Panc1 (cell line): ENCODE measurements at regions not wholly inside any gene's neighbourhood (a gene's known extent, or its start where the extent isn't known, plus 50 kb on each side); places are given as distances from the start of the nearest gene placed in this dataset.

Experiments used
- ATAC-seq: fragments of 200-7000 bp; cut with Tn5 transposase; 2 replicates; pipeline ENCODE4 v1.9.1; 2020; ENCODE audit warnings: mild to moderate bottlenecking, moderate library complexity
- BruUV-seq: library from RNA; stranded (reverse); fragments of 400-500 nt; replicated peaks from 2 replicates; lab custom pipeline; 2021; lab: Mats Ljungman, UMichigan
- CTCF ChIA-PET: fragments of 300-600 bp; sonication (Branson Sonifier 250); formaldehyde crosslinking; loops from one replicate; lab custom pipeline; 2022; ENCODE audit warnings: antibody characterized with exemption; lab: Charles Lee
- POLR2A ChIA-PET: fragments of 300-600 bp; sonication (Branson Sonifier 250); formaldehyde crosslinking; loops from one replicate; lab custom pipeline; 2022; ENCODE audit warnings: antibody characterized with exemption; lab: Charles Lee
- DNase-seq: peaks from one replicate; pipeline ENCODE4 v3.0.0-alpha.2; 2010; ENCODE audit warnings: low read depth, low spot score
- H3K27ac ChIP-seq: 2 replicates; pipeline ENCODE4 v1.5.1; 2011; ENCODE audit warnings: mild to moderate bottlenecking, low read length, inconsistent platforms
- H3K27me3 ChIP-seq: fragments of 200-500 bp; sonication (Bioruptor generic); 2 replicates; pipeline ENCODE4 v1.6.0; 2014; ENCODE audit warnings: low read length, inconsistent platforms; ENCODE audit not compliant: control insufficient read depth, insufficient read depth
- H3K36me3 ChIP-seq: fragments of 200-500 bp; sonication (Bioruptor generic); 2 replicates; pipeline ENCODE4 v1.5.1; 2014; ENCODE audit warnings: inconsistent platforms, mild to moderate bottlenecking, low read length, moderate library complexity; ENCODE audit not compliant: control insufficient read depth, insufficient read depth
- H3K4me1 ChIP-seq: 2 replicates; pipeline ENCODE4 v1.5.1; 2011; ENCODE audit warnings: inconsistent platforms, mild to moderate bottlenecking, low read length, moderate library complexity; ENCODE audit not compliant: control insufficient read depth, insufficient read depth
- H3K4me3 ChIP-seq, 2 experiments: 2 replicates each; pipeline ENCODE4 v1.5.1; 2011 to 2012; ENCODE audit warnings: low read depth in 2 of 2, low read length in 2 of 2, mild to moderate bottlenecking in 2 of 2, inconsistent platforms in 1 of 2, moderate library complexity in 1 of 2
- H3K9me3 ChIP-seq: fragments of 200-500 bp; sonication (Bioruptor generic); 2 replicates; pipeline ENCODE4 v1.5.1; 2014; ENCODE audit warnings: low read depth, mild to moderate bottlenecking, inconsistent platforms, low read length, moderate library complexity; ENCODE audit not compliant: control insufficient read depth, insufficient read depth
- CTCF ChIP-seq: fragments of 450-650 bp; IDR thresholded peaks from 2 replicates; pipeline ENCODE4 v1.5.1; 2017; ENCODE audit warnings: mild to moderate bottlenecking
- POLR2AphosphoS5 ChIP-seq: IDR thresholded peaks from 2 replicates; pipeline ENCODE4 v1.6.1; 2012; ENCODE audit warnings: mild to moderate bottlenecking, low read depth, low read length, moderate library complexity
- REST ChIP-seq, 2 experiments: IDR thresholded peaks; 2 replicates each; pipeline ENCODE4 v1.6.1; 2011 to 2012; ENCODE audit warnings: low read depth in 2 of 2, control low read depth in 1 of 2, low read length in 1 of 2, mild to moderate bottlenecking in 1 of 2, moderate library complexity in 1 of 2; ENCODE audit not compliant: insufficient read depth in 1 of 2
- SIN3A ChIP-seq: IDR thresholded peaks from 2 replicates; pipeline ENCODE4 v1.6.1; 2012; ENCODE audit warnings: low read depth, mild to moderate bottlenecking, low read length, moderate library complexity, borderline replicate concordance; ENCODE audit not compliant: insufficient read depth
- TCF7L2 ChIP-seq: IDR thresholded peaks from 2 replicates; pipeline ENCODE4 v1.6.1; 2011; ENCODE audit warnings: mild to moderate bottlenecking, low read depth, low read length, inconsistent platforms
- in situ Hi-C: cut with HindIII; loops from 2 replicates; pipeline ENCODE4 v1.10.0; 2016; ENCODE audit warnings: low sequenced_read_pairs, low pct_unique_long_range_greater_than_20kb
- intact Hi-C: fragments of 100-400 bp; cut with micrococcal nuclease; formaldehyde crosslinking; loops from one replicate; pipeline ENCODE4 v1.10.0; 2022; ENCODE audit not compliant: unreplicated experiment

- H3K27me3 ChIP-seq = no peaks in the 10 kb centered on the region
- ChIA-PET CTCF (no interaction called here), POLR2A (no interaction called here)
- intact Hi-C loops = no loop called here
- TF ChIP-seq TCF7L2 (no peak), REST (IDR thresholded peaks at IDR 0.05; ENCODE audit: insufficient read depth in 1 of 2, low read depth in 2 of 2, low read length in 1 of 2) (no peak), SIN3A (no peak)
- in situ Hi-C loops = no loop called here
- H3K4me1 ChIP-seq = no peaks in the 10 kb centered on the region
- ATAC-seq (no peak), DNase-seq (no peak)
- H3K4me3 ChIP-seq = no peak overlapping the region
- H3K27ac ChIP-seq = no peak overlapping the region
- no peaks in the 10 kb centered on the region for H3K36me3 ChIP-seq
- BruUV-seq = no TSS peak
- no peaks in the 10 kb centered on the region for H3K9me3 ChIP-seq
Measured at GRCh38 chr1:56197946-56198345, 381.4 kb downstream of the PLPP3 start.

- Histone ChIP-seq H3K36me3 (no peaks in the 10 kb centered on the region), H3K9me3 (no peaks in the 10 kb centered on the region), H3K27ac (no peak overlapping the region), H3K4me3 (no peak overlapping the region), H3K4me1 (no peaks in the 10 kb centered on the region), H3K27me3 (no peaks in the 10 kb centered on the region)
- in situ Hi-C loops = no loop called here
- BruUV-seq = no TSS peak
- ATAC-seq (no peak), DNase-seq (no peak)
- ChIA-PET POLR2A (interaction anchor here (0.7 kb wide), 1 partner anchor 497 kb away, joined by 3 read pairs; no protein-coding TSS in a partner anchor), CTCF (no interaction called here)
- intact Hi-C loops = no loop called here
- no peak for TF ChIP-seq REST (IDR thresholded peaks at IDR 0.05; ENCODE audit: insufficient read depth in 1 of 2, low read depth in 2 of 2, low read length in 1 of 2)
- no peak for TF ChIP-seq SIN3A
- TF ChIP-seq CTCF = no peak
- no peak for TF ChIP-seq POLR2AphosphoS5
- no peak for TF ChIP-seq TCF7L2
Measured at GRCh38 chr1:56196839-56197238, 382.5 kb downstream of the PLPP3 start.
